ENCODE measurements at regions not wholly inside any gene's neighbourhood (a gene's known extent, or its start where the extent isn't known, plus 50 kb on each side); places are given as distances from the start of the nearest gene placed in this dataset.

DNA sequence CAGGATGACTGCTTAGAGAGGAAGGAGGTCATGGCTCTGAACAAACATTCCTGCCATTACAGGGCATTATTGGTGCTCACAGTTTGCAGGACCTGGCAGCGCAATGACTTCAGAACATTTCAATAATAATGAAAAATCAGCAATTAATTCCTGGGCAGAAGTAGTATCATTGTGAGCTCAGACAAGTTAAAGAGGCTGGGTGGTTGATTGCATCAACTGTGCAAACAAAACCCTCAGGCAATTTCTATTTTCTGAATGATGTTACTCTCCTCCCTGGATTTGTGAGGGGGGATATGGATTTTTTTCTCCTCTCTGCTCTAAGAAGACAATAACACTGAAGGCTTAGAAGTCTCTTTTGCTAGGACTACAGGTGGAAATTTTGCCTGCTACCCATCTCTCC lies 168.1 kb upstream of the TACR1 start:
- no peak overlapping the region for H3K4me3 ChIP-seq (ENCODE audit: low read depth, low read length, poor library complexity, severe bottlenecking)
- no peak overlapping the region for H3K27ac ChIP-seq (ENCODE audit: low read depth, low read length, poor library complexity, severe bottlenecking)
- no peak for DNase-seq (ENCODE audit: low spot score)
- H3K9me2 ChIP-seq (ENCODE audit: insufficient read depth, low read length): no peaks in the 10 kb centered on the region
- BruUV-seq (replicated peaks): no TSS peak
- CTCF ChIA-PET (ENCODE audit: unreplicated experiment): no interaction called here
- no peaks in the 10 kb centered on the region for H3K79me2 ChIP-seq (ENCODE audit: insufficient read depth, low read depth, low read length)
- H4K20me1 ChIP-seq (ENCODE audit: insufficient read depth, low read length): no peaks in the 10 kb centered on the region
- no peak for TF ChIP-seq EZH2phosphoT487 (IDR thresholded peaks at IDR 0.05; ENCODE audit: borderline replicate concordance, low read depth, low read length)
- TF ChIP-seq, protein P1, sequence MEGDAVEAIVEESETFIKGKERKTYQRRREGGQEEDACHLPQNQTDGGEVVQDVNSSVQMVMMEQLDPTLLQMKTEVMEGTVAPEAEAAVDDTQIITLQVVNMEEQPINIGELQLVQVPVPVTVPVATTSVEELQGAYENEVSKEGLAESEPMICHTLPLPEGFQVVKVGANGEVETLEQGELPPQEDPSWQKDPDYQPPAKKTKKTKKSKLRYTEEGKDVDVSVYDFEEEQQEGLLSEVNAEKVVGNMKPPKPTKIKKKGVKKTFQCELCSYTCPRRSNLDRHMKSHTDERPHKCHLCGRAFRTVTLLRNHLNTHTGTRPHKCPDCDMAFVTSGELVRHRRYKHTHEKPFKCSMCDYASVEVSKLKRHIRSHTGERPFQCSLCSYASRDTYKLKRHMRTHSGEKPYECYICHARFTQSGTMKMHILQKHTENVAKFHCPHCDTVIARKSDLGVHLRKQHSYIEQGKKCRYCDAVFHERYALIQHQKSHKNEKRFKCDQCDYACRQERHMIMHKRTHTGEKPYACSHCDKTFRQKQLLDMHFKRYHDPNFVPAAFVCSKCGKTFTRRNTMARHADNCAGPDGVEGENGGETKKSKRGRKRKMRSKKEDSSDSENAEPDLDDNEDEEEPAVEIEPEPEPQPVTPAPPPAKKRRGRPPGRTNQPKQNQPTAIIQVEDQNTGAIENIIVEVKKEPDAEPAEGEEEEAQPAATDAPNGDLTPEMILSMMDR (conservative IDR thresholded peaks at IDR 0.05; ENCODE audit: low read length): no peak
- no peaks in the 10 kb centered on the region for H3K4me1 ChIP-seq (ENCODE audit: insufficient read depth, low read length, poor library complexity, severe bottlenecking)
- H3K9me3 ChIP-seq (ENCODE audit: low read length): no peaks in the 10 kb centered on the region
- H2AFZ ChIP-seq (ENCODE audit: low read length): no peak overlapping the region
- H3K36me3 ChIP-seq (ENCODE audit: insufficient read depth, low read length): no peaks in the 10 kb centered on the region
- POLR2A ChIA-PET: interaction anchor here (0.5 to 1.2 kb wide), 3 partner anchors 9 to 22 kb away, joined by 3 to 4 read pairs (median 3); no protein-coding TSS in a partner anchor
- no peak overlapping the region for H3K4me2 ChIP-seq (ENCODE audit: low read length)
- intact Hi-C loops (cut with micrococcal nuclease; ENCODE audit: unreplicated experiment): no loop called here

DNA sequence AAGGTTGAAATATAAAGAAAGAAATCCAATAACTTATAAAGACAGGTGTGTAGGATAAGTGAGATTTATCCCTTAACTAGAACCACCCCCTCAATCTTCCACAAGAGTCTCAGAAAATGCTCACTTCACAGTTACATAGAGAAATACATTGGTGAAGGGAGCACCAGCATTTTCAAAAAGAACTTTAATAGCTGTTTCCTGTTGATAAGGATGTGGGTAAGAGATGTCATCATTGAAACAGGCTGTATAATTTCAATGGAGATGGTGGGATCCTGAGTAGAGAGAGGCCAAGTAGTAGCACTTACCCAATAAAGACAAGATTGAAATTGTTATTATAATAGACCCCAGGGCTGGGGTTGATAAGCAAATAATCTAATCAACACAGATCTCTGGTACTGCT lies 162.2 kb upstream of the TACR1 start:
- TF ChIP-seq EZH2phosphoT487 (IDR thresholded peaks at IDR 0.05; ENCODE audit: borderline replicate concordance, low read depth, low read length): no peak
- TF ChIP-seq, protein P1 (conservative IDR thresholded peaks at IDR 0.05; ENCODE audit: low read length): no peak
- POLR2A ChIA-PET: interaction anchor here (0.6 kb wide), 1 partner anchor 332 kb away, joined by 3 read pairs; no protein-coding TSS in a partner anchor
- no peak overlapping the region for H3K4me3 ChIP-seq (ENCODE audit: low read depth, low read length, poor library complexity, severe bottlenecking)
- no peak overlapping the region for H2AFZ ChIP-seq (ENCODE audit: low read length)
- no peaks in the 10 kb centered on the region for H3K4me1 ChIP-seq (ENCODE audit: insufficient read depth, low read length, poor library complexity, severe bottlenecking)
- DNase-seq (ENCODE audit: low spot score): no peak
- H3K9me2 ChIP-seq (ENCODE audit: insufficient read depth, low read length): no peaks in the 10 kb centered on the region
- H3K79me2 ChIP-seq (ENCODE audit: insufficient read depth, low read depth, low read length): no peaks in the 10 kb centered on the region
- CTCF ChIA-PET (ENCODE audit: unreplicated experiment): no interaction called here
- no peaks in the 10 kb centered on the region for H4K20me1 ChIP-seq (ENCODE audit: insufficient read depth, low read length)
- BruUV-seq (replicated peaks): no TSS peak
- no peaks in the 10 kb centered on the region for H3K9me3 ChIP-seq (ENCODE audit: low read length)
- H3K36me3 ChIP-seq (ENCODE audit: insufficient read depth, low read length): no peaks in the 10 kb centered on the region
- intact Hi-C loops (cut with micrococcal nuclease; ENCODE audit: unreplicated experiment): no loop called here
- no peak overlapping the region for H3K27ac ChIP-seq (ENCODE audit: low read depth, low read length, poor library complexity, severe bottlenecking)
- H3K4me2 ChIP-seq (ENCODE audit: low read length): no peak overlapping the region

DNA sequence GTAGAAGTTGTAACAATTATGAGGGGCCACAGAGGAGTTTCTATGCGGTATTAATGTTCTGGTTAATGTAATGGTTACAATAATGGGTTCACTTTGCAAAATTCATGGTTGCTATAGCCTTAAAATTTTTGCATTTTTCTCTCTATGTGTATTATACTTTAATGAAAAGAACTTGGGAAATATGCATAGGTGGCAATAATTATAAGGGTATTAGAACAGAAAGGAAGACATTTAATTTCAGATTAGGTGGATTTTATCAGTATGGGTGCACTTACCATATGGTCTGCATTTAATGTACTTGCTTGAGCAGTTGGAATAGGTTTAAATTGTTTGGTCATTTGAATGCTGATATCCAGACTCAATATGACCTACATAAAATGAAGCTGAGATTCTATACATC lies 161.6 kb upstream of the TACR1 start:
- POLR2A ChIA-PET: no interaction called here

More for the DNA sequence above, 161.6 kb upstream of the TACR1 start:
- Histone ChIP-seq H3K4me2 (ENCODE audit: low read length) (no peak overlapping the region), H3K4me3 (ENCODE audit: low read depth, low read length, poor library complexity, severe bottlenecking) (no peak overlapping the region), H3K9me2 (ENCODE audit: insufficient read depth, low read length) (no peaks in the 10 kb centered on the region), H2AFZ (ENCODE audit: low read length) (no peak overlapping the region), H3K27ac (ENCODE audit: low read depth, low read length, poor library complexity, severe bottlenecking) (no peak overlapping the region), H3K79me2 (ENCODE audit: insufficient read depth, low read depth, low read length) (no peaks in the 10 kb centered on the region), H3K4me1 (ENCODE audit: insufficient read depth, low read length, poor library complexity, severe bottlenecking) (no peaks in the 10 kb centered on the region), H3K9me3 (ENCODE audit: low read length) (no peaks in the 10 kb centered on the region), H3K36me3 (ENCODE audit: insufficient read depth, low read length) (no peaks in the 10 kb centered on the region), H4K20me1 (ENCODE audit: insufficient read depth, low read length) (no peaks in the 10 kb centered on the region)
- no peak for DNase-seq (ENCODE audit: low spot score)
- CTCF ChIA-PET (ENCODE audit: unreplicated experiment): no interaction called here
- no TSS peak for BruUV-seq (replicated peaks)
- TF ChIP-seq EZH2phosphoT487 (IDR thresholded peaks at IDR 0.05; ENCODE audit: borderline replicate concordance, low read depth, low read length): no peak
- TF ChIP-seq, protein P1 (conservative IDR thresholded peaks at IDR 0.05; ENCODE audit: low read length): no peak
- intact Hi-C loops (cut with micrococcal nuclease; ENCODE audit: unreplicated experiment): no loop called here

Data from OCI-LY7 (cell line).